ENCODE measurements at regions not wholly inside any gene's neighbourhood (a gene's known extent, or its start where the extent isn't known, plus 50 kb on each side); places are given as distances from the start of the nearest gene placed in this dataset.

DNA sequence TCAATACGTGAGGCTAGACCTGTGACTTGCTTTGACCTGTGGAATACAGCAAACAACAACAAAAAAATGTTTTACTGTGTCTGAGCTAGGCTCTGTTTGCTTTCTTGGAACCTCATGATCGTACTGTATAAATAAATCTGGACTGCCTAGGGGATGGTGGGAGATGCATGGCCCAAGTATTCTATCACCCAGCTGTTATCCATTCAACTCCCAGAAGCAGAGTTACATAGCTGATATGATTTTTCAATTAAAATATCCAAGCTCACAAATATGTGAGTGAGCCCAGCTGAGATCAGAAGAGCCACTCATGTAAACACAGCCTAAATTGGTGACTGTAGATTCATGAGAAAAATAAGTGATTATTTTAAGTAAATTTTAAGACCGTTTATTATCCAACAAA lies 154.1 kb upstream of the THUMPD2 start:
- ATAC-seq (ENCODE audit: insufficient read depth, low FRiP score) (no peak), DNase-seq (peak in 2 of 3 donors; percentile 39)
- TF ChIP-seq CTCF (IDR thresholded peaks at IDR 0.05; ENCODE audit: control extremely low read depth, extremely low read depth), result no peak
- Histone ChIP-seq H3K4me3 (no peak overlapping the region), H3K9me3 (ENCODE audit: control insufficient read depth in 4 of 4, insufficient read depth in 3 of 4, low read length in 3 of 4) (peaks cover 0 to under 1% (median 0%) of the 10 kb centered on the region in 4 donors), H3K27me3 (ENCODE audit: control insufficient read depth in 3 of 3, insufficient read depth in 3 of 3, low read length in 2 of 3) (no peaks in the 10 kb centered on the region), H3K27ac (ENCODE audit: low read depth in 1 of 2, low read length in 1 of 2) (no peak overlapping the region), H3K36me3 (ENCODE audit: control insufficient read depth in 4 of 4, insufficient read depth in 4 of 4, low read length in 4 of 4) (no peaks in the 10 kb centered on the region), H3K4me1 (ENCODE audit: control insufficient read depth in 5 of 5, insufficient read depth in 5 of 5, low read length in 5 of 5) (peaks cover 0 to 5% (median 0%) of the 10 kb centered on the region in 5 donors), H3K9ac (ENCODE audit: insufficient read depth in 1 of 2, low read length in 2 of 2) (no peak overlapping the region)
- WGBS, 2 donors, result 75 to 77% methylated on average over 3 of the region's 3 CpGs

DNA sequence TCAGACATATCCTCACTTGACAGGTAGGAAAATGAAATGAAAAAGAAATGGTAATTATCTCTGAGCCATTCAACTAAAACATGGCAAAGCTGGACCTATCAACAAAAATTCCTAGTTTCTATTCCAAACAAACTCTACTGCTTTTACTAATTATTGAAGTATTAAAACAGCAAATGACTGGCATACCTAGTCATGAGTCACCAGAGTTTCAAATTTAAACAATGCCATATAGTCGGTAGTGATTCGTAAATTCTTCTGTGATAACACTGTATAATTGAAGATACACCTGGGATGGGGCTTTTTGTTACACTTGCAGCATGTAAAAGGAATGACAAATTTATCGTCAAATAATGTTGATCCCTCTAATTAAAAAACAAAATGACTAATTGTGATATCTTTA lies 153.1 kb upstream of the THUMPD2 start:
- ATAC-seq (ENCODE audit: insufficient read depth, low FRiP score) (no peak), DNase-seq (no peak)
- TF ChIP-seq CTCF (IDR thresholded peaks at IDR 0.05; ENCODE audit: control extremely low read depth, extremely low read depth), result no peak
- Histone ChIP-seq H3K4me1 (ENCODE audit: control insufficient read depth in 5 of 5, insufficient read depth in 5 of 5, low read length in 5 of 5) (peaks cover 0 to 5% (median 0%) of the 10 kb centered on the region in 5 donors), H3K9ac (ENCODE audit: insufficient read depth in 1 of 2, low read length in 2 of 2) (no peak overlapping the region), H3K27ac (ENCODE audit: low read depth in 1 of 2, low read length in 1 of 2) (no peak overlapping the region), H3K4me3 (no peak overlapping the region), H3K36me3 (ENCODE audit: control insufficient read depth in 4 of 4, insufficient read depth in 4 of 4, low read length in 4 of 4) (no peaks in the 10 kb centered on the region), H3K9me3 (ENCODE audit: control insufficient read depth in 4 of 4, insufficient read depth in 3 of 4, low read length in 3 of 4) (peaks cover 0 to 2% (median 0%) of the 10 kb centered on the region in 4 donors), H3K27me3 (ENCODE audit: control insufficient read depth in 3 of 3, insufficient read depth in 3 of 3, low read length in 2 of 3) (no peaks in the 10 kb centered on the region)
- WGBS, 2 donors, result 95 to 97% methylated on average over 3 of the region's 3 CpGs

GRCh38 chr2:39930175-39930917 lies 151.3 kb upstream of the THUMPD2 start:
- TF ChIP-seq CTCF (IDR thresholded peaks at IDR 0.05; ENCODE audit: control extremely low read depth, extremely low read depth), result no peak
- WGBS, 2 donors, result 91 to 95% methylated on average over 7 of the region's 7 CpGs
- peaks cover 0 to 5% (median 0%) of the 10 kb centered on the region in 5 donors for H3K4me1 ChIP-seq (ENCODE audit: control insufficient read depth in 5 of 5, insufficient read depth in 5 of 5, low read length in 5 of 5)

More at GRCh38 chr2:39930175-39930917, 151.3 kb upstream of the THUMPD2 start:
- H3K27ac ChIP-seq (ENCODE audit: low read depth in 1 of 2, low read length in 1 of 2), result no peak overlapping the region
- H3K4me3 ChIP-seq, result no peak overlapping the region
- H3K9me3 ChIP-seq (ENCODE audit: control insufficient read depth in 4 of 4, insufficient read depth in 3 of 4, low read length in 3 of 4), result peaks cover 0 to 2% (median 0%) of the 10 kb centered on the region in 4 donors
- no peaks in the 10 kb centered on the region for H3K36me3 ChIP-seq (ENCODE audit: control insufficient read depth in 4 of 4, insufficient read depth in 4 of 4, low read length in 4 of 4)
- H3K27me3 ChIP-seq (ENCODE audit: control insufficient read depth in 3 of 3, insufficient read depth in 3 of 3, low read length in 2 of 3), result no peaks in the 10 kb centered on the region
- ATAC-seq (ENCODE audit: insufficient read depth, low FRiP score) (no peak), DNase-seq (no peak)
- no peak overlapping the region for H3K9ac ChIP-seq (ENCODE audit: insufficient read depth in 1 of 2, low read length in 2 of 2)

Data from lung (tissue), 11 donors.